DND-41 (cell line): ENCODE measurements at regions not wholly inside any gene's neighbourhood (a gene's known extent, or its start where the extent isn't known, plus 50 kb on each side); places are given as distances from the start of the nearest gene placed in this dataset.

ENCODE experiments used
- ATAC-seq: fragments of 200-7000 bp; cut with Tn5 transposase; 3 replicates; pipeline ENCODE4 v1.9.1; 2021; ENCODE audit warnings: low read depth; ENCODE audit not compliant: insufficient read depth
- DNase-seq: peaks from one replicate; pipeline ENCODE4 v3.0.0-alpha.2; 2020
- H2AFZ ChIP-seq: 2 replicates; pipeline ENCODE4 v1.6.0; 2012; ENCODE audit warnings: low read depth, low read length
- H3K27ac ChIP-seq: 2 replicates; pipeline ENCODE4 v1.5.1; 2012; ENCODE audit warnings: low read length, inconsistent platforms
- H3K27me3 ChIP-seq: fragments of 200-600 bp; sonication (generic); 2 replicates; pipeline ENCODE4 v1.6.0; 2012; ENCODE audit warnings: low read length, mild to moderate bottlenecking, inconsistent platforms; ENCODE audit not compliant: insufficient read depth, poor library complexity
- H3K36me3 ChIP-seq: 2 replicates; pipeline ENCODE4 v1.5.1; 2012; ENCODE audit warnings: low read length, inconsistent platforms; ENCODE audit not compliant: insufficient read depth
- H3K4me1 ChIP-seq: 2 replicates; pipeline ENCODE4 v1.5.1; 2012; ENCODE audit warnings: mild to moderate bottlenecking, low read length; ENCODE audit not compliant: insufficient read depth
- H3K4me2 ChIP-seq: 2 replicates; pipeline ENCODE4 v1.6.0; 2012; ENCODE audit warnings: mild to moderate bottlenecking, moderate library complexity, low read length, inconsistent platforms; ENCODE audit not compliant: insufficient read depth
- H3K4me3 ChIP-seq, 2 experiments: fragments of 200-600 bp in 1 of 2; shearing (Covaris generic) in 1 of 2; 2 replicates each; pipeline ENCODE4 v1.5.1; 2012 to 2016; ENCODE audit warnings: inconsistent platforms in 2 of 2, low read length in 2 of 2, mild to moderate bottlenecking in 2 of 2, low read depth in 1 of 2, moderate library complexity in 1 of 2
- H3K79me2 ChIP-seq: 2 replicates; pipeline ENCODE4 v1.6.0; 2012; ENCODE audit warnings: low read length, inconsistent platforms; ENCODE audit not compliant: insufficient read depth
- H3K9ac ChIP-seq: 2 replicates; pipeline ENCODE4 v1.6.0; 2012; ENCODE audit warnings: low read depth, mild to moderate bottlenecking, inconsistent platforms, low read length, moderate library complexity
- H3K9me3 ChIP-seq: 2 replicates; pipeline ENCODE4 v1.5.1; 2012; ENCODE audit warnings: low read length, moderate library complexity, mild to moderate bottlenecking, inconsistent platforms; ENCODE audit not compliant: insufficient read depth, severe bottlenecking
- H4K20me1 ChIP-seq: 2 replicates; pipeline ENCODE4 v1.6.0; 2012; ENCODE audit warnings: low read length; ENCODE audit not compliant: insufficient read depth
- CTCF ChIP-seq: IDR thresholded peaks from 2 replicates; pipeline ENCODE4 v1.5.1; 2012; ENCODE audit warnings: borderline replicate concordance, low read length, moderate library complexity, mild to moderate bottlenecking; ENCODE audit not compliant: poor library complexity, severe bottlenecking; ENCODE audit errors: extremely low read depth
- EZH2 ChIP-seq: IDR thresholded peaks from 3 replicates; pipeline ENCODE4 v1.6.1; 2012; ENCODE audit warnings: borderline replicate concordance, low read depth, mild to moderate bottlenecking, moderate library complexity, low read length, inconsistent platforms; ENCODE audit not compliant: severe bottlenecking

- DNase-seq (no peak), ATAC-seq (no peak)
- Histone ChIP-seq H3K9me3 (no peaks in the 10 kb centered on the region), H3K9ac (no peak overlapping the region), H3K27ac (no peak overlapping the region), H3K27me3 (no peaks in the 10 kb centered on the region), H3K79me2 (no peaks in the 10 kb centered on the region), H4K20me1 (no peaks in the 10 kb centered on the region), H3K4me3 (no peak overlapping the region), H3K36me3 (no peaks in the 10 kb centered on the region), H2AFZ (no peak overlapping the region), H3K4me1 (no peaks in the 10 kb centered on the region), H3K4me2 (no peak overlapping the region)
- no peak for TF ChIP-seq CTCF
- TF ChIP-seq EZH2 = no peak
These were observed 118.0 kb upstream of the CD93 start for GRCh38 chr20:23203951-23204730.

GRCh38 chr20:23203310-23203709 is 117.2 kb upstream of the CD93 start:
- no peak for TF ChIP-seq EZH2
- TF ChIP-seq CTCF = no peak
- Histone ChIP-seq H3K79me2 (no peaks in the 10 kb centered on the region), H3K9ac (no peak overlapping the region), H3K4me2 (no peak overlapping the region), H3K4me1 (no peaks in the 10 kb centered on the region), H3K4me3 (no peak overlapping the region), H2AFZ (no peak overlapping the region), H3K27me3 (no peaks in the 10 kb centered on the region), H3K27ac (no peak overlapping the region), H3K9me3 (no peaks in the 10 kb centered on the region), H4K20me1 (no peaks in the 10 kb centered on the region), H3K36me3 (no peaks in the 10 kb centered on the region)
- ATAC-seq = no peak
- DNase-seq = no peak

GRCh38 chr20:23201658-23202057 is 115.5 kb upstream of the CD93 start:
- ATAC-seq (no peak), DNase-seq (no peak)
- Histone ChIP-seq H3K9ac (no peak overlapping the region), H3K4me2 (no peak overlapping the region), H3K79me2 (no peaks in the 10 kb centered on the region), H3K4me3 (no peak overlapping the region), H3K27ac (no peak overlapping the region), H4K20me1 (no peaks in the 10 kb centered on the region), H3K36me3 (no peaks in the 10 kb centered on the region), H2AFZ (no peak overlapping the region), H3K4me1 (no peaks in the 10 kb centered on the region), H3K9me3 (no peaks in the 10 kb centered on the region), H3K27me3 (no peaks in the 10 kb centered on the region)
- no peak for TF ChIP-seq CTCF
- no peak for TF ChIP-seq EZH2
